Neuron (in vitro differentiated cells): ENCODE measurements at regions not wholly inside any gene's neighbourhood (a gene's known extent, or its start where the extent isn't known, plus 50 kb on each side); places are given as distances from the start of the nearest gene placed in this dataset.

ENCODE experiments used
- H2AFZ ChIP-seq: one replicate; pipeline ENCODE4 v1.6.1; 2013; ENCODE audit warnings: low read depth, mild to moderate bottlenecking, inconsistent platforms, low read length, moderate library complexity
- H3K27me3 ChIP-seq: one replicate; pipeline ENCODE4 v1.6.1; 2013; ENCODE audit warnings: low read length; ENCODE audit not compliant: insufficient read depth
- H3K36me3 ChIP-seq: one replicate; pipeline ENCODE4 v1.6.1; 2013; ENCODE audit warnings: low read length; ENCODE audit not compliant: insufficient read depth
- H3K4me1 ChIP-seq: one replicate; pipeline ENCODE4 v1.6.1; 2013; ENCODE audit warnings: low read length; ENCODE audit not compliant: insufficient read depth
- H3K4me3 ChIP-seq: 2 replicates; pipeline ENCODE4 v1.5.1; 2013; ENCODE audit warnings: mild to moderate bottlenecking, low read length, moderate library complexity
- H3K9me3 ChIP-seq: one replicate; pipeline ENCODE4 v1.6.1; 2013; ENCODE audit warnings: low read length

DNA sequence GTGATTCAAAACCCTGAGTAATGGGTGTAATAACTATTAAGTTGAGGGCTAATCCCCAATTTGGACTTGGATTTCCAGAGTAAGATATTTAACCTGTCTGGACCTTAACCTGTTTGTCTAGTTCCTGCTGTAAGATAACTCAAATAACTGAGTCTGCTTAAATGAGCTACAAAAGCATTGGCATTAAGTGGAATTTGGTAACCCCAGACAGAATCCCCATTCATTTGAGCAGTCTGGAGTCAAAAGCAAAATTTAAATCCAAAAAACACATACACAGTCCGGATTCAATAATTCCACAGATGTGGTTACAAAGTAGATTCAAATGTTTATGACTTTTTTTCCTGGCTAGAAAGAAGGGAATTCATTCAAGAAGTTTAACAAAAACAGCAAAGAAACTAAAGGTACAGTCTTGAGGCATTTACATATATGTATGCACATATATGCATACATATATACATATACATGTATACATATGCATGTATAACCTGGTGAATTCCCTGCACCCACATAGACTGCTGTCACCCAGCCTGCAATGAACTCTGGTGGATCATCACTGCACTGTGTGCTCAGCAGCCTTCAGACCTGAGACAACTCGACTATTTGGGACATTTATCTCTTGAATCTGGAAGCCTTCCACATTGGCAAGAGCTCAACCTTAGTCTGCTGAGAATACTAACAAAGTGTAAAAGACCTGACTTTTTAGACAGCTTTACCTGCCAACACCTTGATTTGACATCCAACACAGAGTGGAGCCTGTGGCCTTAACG is 205.4 kb downstream of the LURAP1L start:
- Histone ChIP-seq H3K36me3 (no peaks in the 10 kb centered on the region), H3K4me3 (no peak overlapping the region), H3K9me3 (no peaks in the 10 kb centered on the region), H3K4me1 (no peaks in the 10 kb centered on the region), H3K27me3 (no peaks in the 10 kb centered on the region), H2AFZ (no peak overlapping the region)

DNA sequence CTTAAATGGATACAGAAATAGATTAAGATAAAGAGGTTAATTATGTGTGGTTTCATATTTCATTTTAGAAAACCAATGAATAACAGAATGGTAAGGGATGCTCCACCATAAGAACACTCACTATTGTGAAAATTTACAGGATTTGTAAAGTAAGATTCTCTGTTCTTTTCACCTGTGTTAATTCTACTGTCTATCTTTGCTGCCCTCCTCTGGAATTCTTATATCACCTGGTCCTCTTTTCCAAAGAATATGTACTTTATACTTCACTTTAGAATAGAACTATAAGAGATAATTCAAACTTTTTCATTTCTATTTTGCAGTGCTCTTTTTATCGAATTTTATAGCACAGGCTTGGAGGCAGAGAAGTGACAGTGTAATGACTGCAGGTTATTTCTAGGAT is 213.4 kb downstream of the LURAP1L start:
- Histone ChIP-seq H3K4me3 (no peak overlapping the region), H3K27me3 (no peaks in the 10 kb centered on the region), H3K9me3 (no peaks in the 10 kb centered on the region), H3K36me3 (no peaks in the 10 kb centered on the region), H3K4me1 (no peaks in the 10 kb centered on the region), H2AFZ (no peak overlapping the region)

DNA sequence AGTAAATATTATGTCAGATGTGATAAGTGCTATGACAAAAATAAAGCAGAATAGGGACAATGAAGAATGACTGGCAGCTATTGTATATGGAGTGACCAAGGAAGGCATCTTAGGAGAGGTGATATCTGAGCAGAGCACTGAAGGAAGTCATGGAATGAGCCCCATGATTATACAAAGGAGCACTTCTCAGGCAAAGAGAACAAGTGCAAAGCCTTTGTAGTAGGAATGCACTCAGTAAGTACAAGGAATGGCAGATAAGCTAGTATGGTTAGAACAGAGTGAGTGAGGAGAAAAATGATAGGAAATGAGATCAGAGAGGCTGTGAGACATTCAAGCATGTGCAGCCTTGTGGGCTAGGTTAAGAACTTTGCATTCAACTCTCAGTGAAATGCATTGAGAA is 214.8 kb downstream of the LURAP1L start:
- H3K4me1 ChIP-seq: no peaks in the 10 kb centered on the region
- H3K36me3 ChIP-seq: no peaks in the 10 kb centered on the region
- no peaks in the 10 kb centered on the region for H3K27me3 ChIP-seq
- H3K4me3 ChIP-seq: no peak overlapping the region
- H3K9me3 ChIP-seq: no peaks in the 10 kb centered on the region
- no peak overlapping the region for H2AFZ ChIP-seq

DNA sequence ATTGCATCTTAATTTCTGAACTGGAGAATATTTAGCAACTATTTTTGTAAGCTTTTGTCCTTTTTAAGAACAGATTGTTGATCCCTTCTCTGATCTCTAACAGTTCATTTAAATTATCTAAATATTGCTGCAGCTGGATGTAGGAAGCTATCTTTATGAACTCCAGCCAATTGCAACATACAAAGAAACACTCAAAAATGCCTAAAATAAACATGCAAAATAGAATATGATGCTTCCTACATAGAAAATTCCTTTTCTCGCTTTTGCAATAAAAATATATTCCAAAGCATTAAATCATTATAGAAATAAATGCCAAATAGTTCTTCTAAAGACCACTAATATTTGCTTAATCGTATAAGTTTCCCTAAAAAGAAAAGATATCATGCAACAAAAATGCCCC is 218.6 kb downstream of the LURAP1L start:
- Histone ChIP-seq H2AFZ (no peak overlapping the region), H3K4me3 (no peak overlapping the region), H3K27me3 (no peaks in the 10 kb centered on the region), H3K9me3 (no peaks in the 10 kb centered on the region), H3K4me1 (peaks cover 6% of the 10 kb centered on the region), H3K36me3 (no peaks in the 10 kb centered on the region)

DNA sequence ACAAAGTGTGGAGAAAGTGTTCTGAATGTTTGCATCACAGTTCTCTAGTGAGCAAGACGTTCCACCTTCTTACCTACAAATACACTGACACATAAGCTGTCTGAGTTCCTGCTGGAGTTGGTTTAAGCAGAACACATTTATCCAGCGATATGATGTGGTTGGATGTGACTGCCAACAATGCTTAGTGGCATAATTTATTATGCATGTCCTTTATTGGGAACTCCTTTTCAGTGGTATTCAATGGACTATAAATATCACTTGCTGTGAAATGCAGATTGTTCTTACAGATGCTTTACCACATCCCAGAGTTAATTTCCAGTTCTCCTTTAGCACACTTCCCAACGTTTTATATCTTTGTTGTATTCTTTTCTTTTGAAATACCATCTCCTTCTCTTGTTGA is 222.2 kb downstream of the LURAP1L start:
- H2AFZ ChIP-seq: no peak overlapping the region
- H3K36me3 ChIP-seq: no peaks in the 10 kb centered on the region
- H3K4me1 ChIP-seq: peaks cover 6% of the 10 kb centered on the region
- H3K27me3 ChIP-seq: no peaks in the 10 kb centered on the region
- no peaks in the 10 kb centered on the region for H3K9me3 ChIP-seq
- H3K4me3 ChIP-seq: no peak overlapping the region

DNA sequence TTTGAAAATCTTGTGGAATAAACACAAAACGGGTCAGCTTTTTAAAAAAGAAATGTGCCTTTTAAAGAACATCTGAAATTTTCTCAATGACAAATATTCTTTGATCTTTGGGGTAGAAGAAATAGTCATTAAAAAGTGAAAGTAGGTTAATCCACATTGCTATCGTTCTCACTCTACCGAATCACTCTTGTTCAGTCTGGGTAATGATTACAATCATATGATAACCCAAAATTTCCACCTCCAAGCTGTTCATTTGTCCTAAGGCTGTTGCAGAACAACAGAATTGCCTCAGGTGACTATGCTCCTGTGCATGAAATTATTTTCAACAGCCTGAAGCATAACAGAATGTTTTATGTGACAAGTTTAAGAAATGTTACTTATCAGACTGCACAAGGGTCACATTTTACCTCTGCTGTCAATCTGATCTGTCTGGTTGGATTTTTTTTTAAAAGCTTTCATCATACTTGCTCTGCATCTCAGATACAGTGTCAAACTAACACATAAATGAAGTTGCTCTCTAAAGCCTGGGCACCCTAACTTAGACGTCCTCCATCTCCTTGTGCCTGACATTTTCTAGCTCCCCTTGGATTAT is 227.3 kb downstream of the LURAP1L start:
- Histone ChIP-seq H3K9me3 (peaks cover 2% of the 10 kb centered on the region), H3K4me3 (no peak overlapping the region), H3K36me3 (no peaks in the 10 kb centered on the region), H2AFZ (no peak overlapping the region), H3K27me3 (no peaks in the 10 kb centered on the region), H3K4me1 (peaks cover 2% of the 10 kb centered on the region)

DNA sequence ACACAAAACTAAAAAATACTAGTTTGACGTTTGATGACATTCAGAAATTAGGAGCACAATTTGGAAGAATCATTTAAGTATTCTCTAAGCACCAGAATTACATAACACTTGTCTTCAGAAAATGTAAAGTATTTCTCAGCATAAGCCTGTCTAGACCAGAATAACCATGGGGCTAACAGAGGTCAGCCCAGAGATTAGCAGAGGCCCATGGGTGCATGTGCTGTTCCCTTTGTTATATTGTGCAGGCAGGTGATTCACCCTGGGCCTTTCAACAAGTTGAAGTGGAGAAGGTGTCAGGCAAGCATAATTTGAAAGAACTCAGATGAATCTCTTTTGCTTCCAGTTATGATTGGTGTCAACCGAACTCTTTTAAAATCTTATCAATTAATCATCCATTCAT is 227.9 kb downstream of the LURAP1L start:
- Histone ChIP-seq H3K4me1 (no peaks in the 10 kb centered on the region), H3K27me3 (no peaks in the 10 kb centered on the region), H3K4me3 (no peak overlapping the region), H3K9me3 (peaks cover 2% of the 10 kb centered on the region), H3K36me3 (no peaks in the 10 kb centered on the region), H2AFZ (no peak overlapping the region)

DNA sequence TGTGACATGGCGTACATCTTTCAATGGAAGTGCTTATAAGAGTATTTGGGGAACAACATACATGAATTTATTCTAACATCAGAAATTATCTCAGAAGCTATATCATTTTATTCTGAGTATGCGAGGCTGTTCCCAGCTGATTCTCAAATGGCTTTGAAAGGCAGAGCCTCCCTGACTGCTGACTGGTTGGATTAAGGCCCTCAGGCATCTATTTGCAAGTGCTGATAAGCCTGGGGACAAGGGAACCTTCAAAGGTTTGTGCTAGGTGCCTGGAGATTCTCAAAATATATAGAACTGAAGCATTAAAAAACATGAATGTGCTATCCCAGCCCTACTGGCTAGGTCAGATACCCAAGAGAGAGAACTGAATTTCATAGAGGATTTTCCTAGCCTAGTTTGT is 235.1 kb downstream of the LURAP1L start:
- Histone ChIP-seq H3K4me3 (no peak overlapping the region), H3K27me3 (no peaks in the 10 kb centered on the region), H3K4me1 (no peaks in the 10 kb centered on the region), H3K9me3 (peaks cover under 1% of the 10 kb centered on the region), H2AFZ (no peak overlapping the region), H3K36me3 (no peaks in the 10 kb centered on the region)

DNA sequence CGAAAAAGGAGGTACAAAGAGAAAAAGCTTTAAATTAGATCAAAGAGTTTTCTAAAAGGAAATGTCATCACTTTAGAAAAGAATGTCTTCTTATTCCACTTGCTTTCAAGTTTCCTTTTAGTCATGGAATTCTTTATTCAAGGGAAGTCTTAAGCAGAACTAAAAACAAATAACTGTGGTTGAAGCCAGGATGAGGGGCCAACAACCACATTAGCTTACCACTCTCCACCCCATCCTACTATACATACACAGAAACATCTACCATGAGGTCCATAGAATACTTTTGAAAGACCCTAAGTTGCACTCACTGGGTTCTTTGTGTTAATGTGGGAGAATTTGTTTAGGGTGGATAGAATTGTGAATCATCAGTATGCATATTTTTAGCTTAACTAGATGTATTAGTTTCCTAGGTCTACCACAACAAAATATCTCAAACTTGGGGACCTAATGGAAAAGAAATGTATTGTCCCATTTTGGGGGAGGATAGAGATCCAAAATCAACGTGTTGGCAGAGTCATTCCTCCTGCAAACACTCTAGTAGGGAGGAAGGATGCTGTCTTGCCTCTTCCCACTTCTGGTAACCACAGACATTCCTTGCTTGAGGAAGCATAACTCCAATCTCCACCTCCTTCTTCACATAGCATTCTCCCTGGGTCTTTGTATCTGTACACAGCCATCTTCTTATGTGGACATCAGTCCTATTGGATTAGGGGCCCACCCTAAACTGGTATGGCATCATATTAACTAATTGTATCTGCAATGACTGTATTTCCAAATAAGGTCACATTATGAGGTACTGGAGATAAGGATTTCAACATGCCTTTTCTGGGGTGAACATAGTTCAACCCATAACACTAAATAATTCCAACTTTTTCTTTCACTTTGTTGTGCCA is 239.4 kb downstream of the LURAP1L start:
- H3K4me1 ChIP-seq: no peaks in the 10 kb centered on the region
- no peak overlapping the region for H2AFZ ChIP-seq
- no peaks in the 10 kb centered on the region for H3K36me3 ChIP-seq
- H3K27me3 ChIP-seq: no peaks in the 10 kb centered on the region
- no peaks in the 10 kb centered on the region for H3K9me3 ChIP-seq
- no peak overlapping the region for H3K4me3 ChIP-seq

DNA sequence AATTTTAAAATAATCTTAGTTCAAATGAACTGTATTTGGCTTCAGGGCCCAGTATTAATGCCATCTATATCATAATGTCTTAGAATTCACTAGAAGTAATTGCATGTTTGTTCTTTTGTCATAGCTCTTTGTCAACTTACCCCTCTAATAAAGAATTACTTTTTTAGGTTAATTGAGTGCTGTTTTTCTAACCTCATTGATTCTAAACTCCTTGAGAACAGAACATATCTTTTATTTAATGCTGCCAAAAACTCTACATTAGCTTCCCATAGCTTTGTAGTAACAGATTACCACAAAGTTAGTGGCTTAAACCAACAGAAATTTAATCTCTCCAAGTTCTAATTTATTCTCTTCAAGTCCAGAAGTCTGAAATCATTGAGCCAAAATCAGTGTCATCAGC is 242.4 kb downstream of the LURAP1L start:
- no peaks in the 10 kb centered on the region for H3K27me3 ChIP-seq
- no peak overlapping the region for H3K4me3 ChIP-seq
- no peaks in the 10 kb centered on the region for H3K4me1 ChIP-seq
- no peaks in the 10 kb centered on the region for H3K9me3 ChIP-seq
- H3K36me3 ChIP-seq: no peaks in the 10 kb centered on the region
- no peak overlapping the region for H2AFZ ChIP-seq

DNA sequence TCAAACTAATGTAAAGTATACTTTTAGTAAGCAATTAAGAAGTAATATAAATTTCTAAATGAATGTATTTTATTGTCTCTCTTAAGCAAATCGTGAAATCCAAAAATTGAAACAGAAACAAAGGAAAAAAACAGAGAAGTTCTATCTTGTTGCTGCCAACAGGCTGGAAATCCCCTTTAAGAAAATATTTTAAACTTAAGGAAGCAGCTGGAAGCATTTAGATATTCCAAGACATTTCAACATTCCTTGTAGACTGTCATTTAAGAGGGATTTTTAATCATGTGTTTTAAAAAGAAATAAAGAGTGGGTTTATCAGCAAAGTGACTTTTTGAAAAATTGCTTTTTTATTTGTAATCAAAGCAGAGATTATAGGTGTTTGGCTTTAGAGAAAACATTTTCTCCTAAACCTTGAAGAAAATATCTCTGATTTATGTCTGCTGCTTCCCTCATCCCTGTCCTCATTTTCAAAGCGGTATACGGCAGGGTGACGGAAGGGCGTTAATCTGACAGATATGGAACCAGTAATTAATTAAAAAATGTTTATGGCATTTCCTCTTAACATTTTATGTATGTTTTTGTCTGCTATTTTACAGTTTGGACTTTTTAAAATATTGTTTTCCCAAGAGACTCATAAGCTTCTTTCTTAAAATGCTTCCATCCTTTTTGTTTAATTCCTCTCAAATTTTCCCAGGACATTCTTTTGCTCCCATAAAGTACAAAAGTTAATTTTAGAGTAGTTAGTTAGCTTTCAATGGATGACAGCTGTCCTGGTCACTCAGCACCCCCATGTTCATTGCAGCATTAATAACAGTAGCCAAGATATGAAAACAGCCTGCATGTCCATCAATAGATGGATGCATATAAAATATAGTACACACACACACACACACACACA is 245.6 kb downstream of the LURAP1L start:
- H3K4me3 ChIP-seq: no peak overlapping the region

DNA sequence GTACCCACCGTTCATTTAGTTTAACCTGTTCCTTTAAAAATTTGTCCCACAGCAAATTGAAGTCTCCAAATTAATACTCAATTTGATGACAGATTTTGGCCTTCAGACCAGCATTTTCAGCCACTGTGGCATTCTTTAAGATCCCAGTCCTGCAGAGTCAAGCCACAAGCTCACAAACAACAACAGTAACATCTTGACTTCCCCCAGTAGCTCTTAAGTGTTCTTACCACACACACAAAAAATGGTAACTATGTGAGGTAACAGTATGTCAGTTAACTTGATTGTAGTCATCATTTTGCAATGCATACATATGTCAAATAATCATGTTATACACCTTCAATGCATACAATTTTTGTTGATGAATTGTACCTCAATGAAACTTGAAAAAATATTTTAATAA is 247.9 kb downstream of the LURAP1L start:
- Histone ChIP-seq H3K27me3 (no peaks in the 10 kb centered on the region), H3K4me3 (no peak overlapping the region), H2AFZ (no peak overlapping the region), H3K36me3 (no peaks in the 10 kb centered on the region), H3K4me1 (no peaks in the 10 kb centered on the region), H3K9me3 (no peaks in the 10 kb centered on the region)

More for the DNA sequence above, 245.6 kb downstream of the LURAP1L start:
- no peaks in the 10 kb centered on the region for H3K9me3 ChIP-seq
- no peak overlapping the region for H2AFZ ChIP-seq
- no peaks in the 10 kb centered on the region for H3K36me3 ChIP-seq
- no peaks in the 10 kb centered on the region for H3K4me1 ChIP-seq
- no peaks in the 10 kb centered on the region for H3K27me3 ChIP-seq
